ENCODE measurements at regions not wholly inside any gene's neighbourhood (a gene's known extent, or its start where the extent isn't known, plus 50 kb on each side); places are given as distances from the start of the nearest gene placed in this dataset.

DNA sequence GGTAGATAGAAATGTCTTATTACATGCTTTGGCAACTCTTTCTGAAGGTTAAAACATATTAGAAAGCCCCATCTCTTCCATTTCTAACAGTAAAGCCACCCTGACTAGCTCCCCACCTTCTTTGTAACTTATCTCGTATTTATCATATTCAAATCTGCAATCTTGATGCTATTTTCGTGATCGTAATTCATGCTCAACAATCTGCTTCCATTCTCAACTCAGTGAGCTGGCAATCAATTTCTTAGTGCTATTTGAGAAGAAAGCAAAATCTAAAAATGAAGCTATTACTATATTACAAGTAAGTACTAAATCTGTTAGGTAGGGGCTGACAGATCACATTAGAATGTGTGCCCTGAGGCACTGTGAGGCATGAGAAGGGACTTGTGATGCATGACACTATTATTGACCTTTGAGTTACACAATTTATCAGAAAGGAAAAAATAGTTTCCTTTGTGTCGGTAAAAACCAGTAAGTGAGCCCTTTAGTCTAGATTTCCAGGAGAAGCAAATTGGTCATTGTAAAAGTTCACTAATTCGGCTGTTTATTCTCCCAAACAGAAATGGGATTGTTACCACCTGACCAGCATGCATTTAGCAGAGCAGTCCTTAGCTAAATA is 379.7 kb upstream of the CNTN6 start:
- TF ChIP-seq, protein P1, sequence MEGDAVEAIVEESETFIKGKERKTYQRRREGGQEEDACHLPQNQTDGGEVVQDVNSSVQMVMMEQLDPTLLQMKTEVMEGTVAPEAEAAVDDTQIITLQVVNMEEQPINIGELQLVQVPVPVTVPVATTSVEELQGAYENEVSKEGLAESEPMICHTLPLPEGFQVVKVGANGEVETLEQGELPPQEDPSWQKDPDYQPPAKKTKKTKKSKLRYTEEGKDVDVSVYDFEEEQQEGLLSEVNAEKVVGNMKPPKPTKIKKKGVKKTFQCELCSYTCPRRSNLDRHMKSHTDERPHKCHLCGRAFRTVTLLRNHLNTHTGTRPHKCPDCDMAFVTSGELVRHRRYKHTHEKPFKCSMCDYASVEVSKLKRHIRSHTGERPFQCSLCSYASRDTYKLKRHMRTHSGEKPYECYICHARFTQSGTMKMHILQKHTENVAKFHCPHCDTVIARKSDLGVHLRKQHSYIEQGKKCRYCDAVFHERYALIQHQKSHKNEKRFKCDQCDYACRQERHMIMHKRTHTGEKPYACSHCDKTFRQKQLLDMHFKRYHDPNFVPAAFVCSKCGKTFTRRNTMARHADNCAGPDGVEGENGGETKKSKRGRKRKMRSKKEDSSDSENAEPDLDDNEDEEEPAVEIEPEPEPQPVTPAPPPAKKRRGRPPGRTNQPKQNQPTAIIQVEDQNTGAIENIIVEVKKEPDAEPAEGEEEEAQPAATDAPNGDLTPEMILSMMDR (IDR thresholded peaks at IDR 0.05; ENCODE audit: partially characterized antibody, unreplicated experiment), result no peak
- H3K36me3 Mint-ChIP-seq (ENCODE audit: unreplicated experiment), result no peaks in the 10 kb centered on the region
- no peak overlapping the region for H3K27ac Mint-ChIP-seq (ENCODE audit: unreplicated experiment)
- H3K27me3 Mint-ChIP-seq (ENCODE audit: unreplicated experiment), result no peaks in the 10 kb centered on the region
- H3K4me3 Mint-ChIP-seq (ENCODE audit: unreplicated experiment), result no peak overlapping the region
- no peaks in the 10 kb centered on the region for H3K9me3 Mint-ChIP-seq (ENCODE audit: unreplicated experiment)
- no peaks in the 10 kb centered on the region for H3K4me1 Mint-ChIP-seq (ENCODE audit: low read depth, unreplicated experiment)
- no peak for DNase-seq

DNA sequence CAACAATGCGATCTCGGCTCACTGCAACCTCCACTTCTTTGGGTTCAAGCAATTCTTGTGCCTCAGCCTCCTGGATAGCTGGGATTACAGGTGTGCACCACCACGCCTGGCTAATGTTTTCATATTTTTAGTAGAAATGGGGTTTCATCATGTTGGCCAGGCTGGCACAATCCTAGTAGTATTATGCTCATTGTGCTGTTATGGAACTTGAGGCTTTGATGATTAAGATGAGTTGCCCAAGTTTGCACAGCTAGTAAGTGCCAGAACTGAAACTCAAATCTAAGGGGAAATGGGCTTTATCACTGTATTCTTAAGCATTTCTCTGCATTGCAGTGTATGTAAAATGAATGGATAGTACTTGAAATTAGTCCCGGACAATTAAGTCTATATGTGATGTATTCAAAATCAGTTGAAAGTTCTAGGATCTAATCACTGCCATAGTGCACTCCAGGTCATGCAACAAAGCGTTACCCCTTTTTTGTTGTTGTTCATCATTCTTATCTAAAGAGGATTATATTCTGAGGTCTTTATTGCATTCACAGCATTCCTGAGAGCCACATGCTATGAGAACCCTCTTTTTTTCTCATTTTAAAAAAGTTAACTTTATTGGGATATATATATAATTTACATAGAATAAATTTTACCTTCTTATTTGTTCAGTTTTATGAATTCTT is 378.7 kb upstream of the CNTN6 start:
- H3K27ac Mint-ChIP-seq (ENCODE audit: unreplicated experiment), result no peak overlapping the region
- TF ChIP-seq, protein P1 (IDR thresholded peaks at IDR 0.05; ENCODE audit: partially characterized antibody, unreplicated experiment), result no peak
- no peaks in the 10 kb centered on the region for H3K36me3 Mint-ChIP-seq (ENCODE audit: unreplicated experiment)
- H3K4me3 Mint-ChIP-seq (ENCODE audit: unreplicated experiment), result no peak overlapping the region
- no peaks in the 10 kb centered on the region for H3K9me3 Mint-ChIP-seq (ENCODE audit: unreplicated experiment)
- DNase-seq, result no peak
- no peaks in the 10 kb centered on the region for H3K27me3 Mint-ChIP-seq (ENCODE audit: unreplicated experiment)
- H3K4me1 Mint-ChIP-seq (ENCODE audit: low read depth, unreplicated experiment), result no peaks in the 10 kb centered on the region

DNA sequence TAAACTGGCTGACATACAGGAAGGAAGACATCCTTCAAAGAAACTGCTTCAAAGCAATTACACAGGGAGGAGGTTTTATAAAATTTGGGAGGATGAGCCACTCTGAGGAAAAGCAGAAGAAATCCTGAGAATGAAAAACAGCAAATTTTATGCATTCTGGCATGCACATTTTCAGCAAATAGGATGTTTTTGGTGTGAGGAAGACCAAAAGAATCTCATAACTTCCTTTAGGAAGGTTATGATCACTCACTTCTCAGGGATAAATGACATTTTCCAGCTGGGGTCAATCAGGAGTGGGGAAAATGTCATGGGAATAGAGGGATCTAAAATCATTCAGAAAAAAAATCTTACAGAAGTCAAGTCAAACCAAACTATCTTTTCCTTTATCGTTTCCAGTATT is 371.7 kb upstream of the CNTN6 start:
- Mint-ChIP-seq H3K4me3 (ENCODE audit: unreplicated experiment) (no peak overlapping the region), H3K27ac (ENCODE audit: unreplicated experiment) (no peak overlapping the region), H3K4me1 (ENCODE audit: low read depth, unreplicated experiment) (no peaks in the 10 kb centered on the region), H3K9me3 (ENCODE audit: unreplicated experiment) (no peaks in the 10 kb centered on the region), H3K27me3 (ENCODE audit: unreplicated experiment) (no peaks in the 10 kb centered on the region), H3K36me3 (ENCODE audit: unreplicated experiment) (no peaks in the 10 kb centered on the region)
- no peak for DNase-seq
- TF ChIP-seq, protein P1 (IDR thresholded peaks at IDR 0.05; ENCODE audit: partially characterized antibody, unreplicated experiment), result no peak

DNA sequence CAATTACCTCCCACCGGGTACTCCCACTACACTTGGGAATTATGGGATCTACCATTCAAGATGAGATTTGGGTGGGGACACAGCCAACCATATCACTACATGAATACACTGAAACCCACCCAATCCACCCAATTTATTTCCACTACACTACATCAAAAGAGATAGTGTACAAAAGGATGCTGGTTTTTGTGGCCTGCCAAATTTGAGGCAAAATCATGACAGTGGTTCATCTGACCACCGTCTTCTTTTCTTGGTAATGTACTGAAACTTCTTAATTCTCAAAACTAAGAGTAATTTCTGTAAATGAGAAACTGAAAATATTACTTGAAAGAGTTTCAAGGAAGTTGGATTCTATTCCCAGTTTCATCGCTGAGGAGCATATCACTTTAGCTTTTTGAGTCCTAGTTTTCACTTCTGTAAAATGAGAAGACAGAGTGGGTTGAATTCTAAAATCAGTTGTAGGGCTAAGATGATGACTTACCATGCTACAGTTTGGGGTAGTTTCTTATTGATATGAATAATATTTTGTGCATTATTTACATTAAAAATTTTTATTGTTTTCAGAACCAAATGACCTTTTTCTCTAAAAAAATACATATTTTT is 360.4 kb upstream of the CNTN6 start:
- DNase-seq, result no peak
- Mint-ChIP-seq H3K27ac (ENCODE audit: unreplicated experiment) (no peak overlapping the region), H3K4me1 (ENCODE audit: low read depth, unreplicated experiment) (no peaks in the 10 kb centered on the region), H3K27me3 (ENCODE audit: unreplicated experiment) (no peaks in the 10 kb centered on the region), H3K36me3 (ENCODE audit: unreplicated experiment) (no peaks in the 10 kb centered on the region), H3K9me3 (ENCODE audit: unreplicated experiment) (no peaks in the 10 kb centered on the region), H3K4me3 (ENCODE audit: unreplicated experiment) (no peak overlapping the region)
- TF ChIP-seq, protein P1 (IDR thresholded peaks at IDR 0.05; ENCODE audit: partially characterized antibody, unreplicated experiment), result no peak

DNA sequence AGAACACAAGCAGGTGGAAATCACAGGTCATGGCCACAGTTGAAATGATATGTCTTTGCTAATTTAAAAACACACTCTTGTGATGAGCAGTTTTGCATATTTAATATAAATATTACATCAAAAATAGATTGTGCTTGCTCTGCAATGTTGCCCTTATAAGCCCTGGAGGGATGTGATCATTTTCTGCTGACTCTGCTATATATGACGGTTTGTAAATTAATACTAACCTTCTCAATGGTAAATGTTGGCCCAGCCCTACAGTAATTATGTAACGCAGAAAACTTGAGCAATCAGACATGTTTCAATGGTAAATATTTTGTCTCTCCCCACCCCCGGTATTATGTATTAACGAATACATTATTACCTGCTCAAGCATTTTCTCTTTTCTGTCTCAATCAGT is 359.5 kb upstream of the CNTN6 start:
- Mint-ChIP-seq H3K36me3 (ENCODE audit: unreplicated experiment) (no peaks in the 10 kb centered on the region), H3K4me3 (ENCODE audit: unreplicated experiment) (no peak overlapping the region), H3K9me3 (ENCODE audit: unreplicated experiment) (no peaks in the 10 kb centered on the region), H3K27me3 (ENCODE audit: unreplicated experiment) (no peaks in the 10 kb centered on the region), H3K27ac (ENCODE audit: unreplicated experiment) (no peak overlapping the region), H3K4me1 (ENCODE audit: low read depth, unreplicated experiment) (no peaks in the 10 kb centered on the region)
- TF ChIP-seq, protein P1 (IDR thresholded peaks at IDR 0.05; ENCODE audit: partially characterized antibody, unreplicated experiment), result no peak
- DNase-seq, result no peak

Measured in glutamatergic neuron (in vitro differentiated cells).